Amygdala (tissue), 56 donors: ENCODE measurements at regions not wholly inside any gene's neighbourhood (a gene's known extent, or its start where the extent isn't known, plus 50 kb on each side); places are given as distances from the start of the nearest gene placed in this dataset.
"Not testable (repeated sequence)": the region's sequence is repeated elsewhere in the genome, so short reads cannot be mapped to it uniquely, and the experiment has no call there.

Source experiments
- DNase-seq, 56 donors: peaks; one replicate each; lab custom pipeline; 2025; lab: John Stamatoyannopoulos, UW

DNA sequence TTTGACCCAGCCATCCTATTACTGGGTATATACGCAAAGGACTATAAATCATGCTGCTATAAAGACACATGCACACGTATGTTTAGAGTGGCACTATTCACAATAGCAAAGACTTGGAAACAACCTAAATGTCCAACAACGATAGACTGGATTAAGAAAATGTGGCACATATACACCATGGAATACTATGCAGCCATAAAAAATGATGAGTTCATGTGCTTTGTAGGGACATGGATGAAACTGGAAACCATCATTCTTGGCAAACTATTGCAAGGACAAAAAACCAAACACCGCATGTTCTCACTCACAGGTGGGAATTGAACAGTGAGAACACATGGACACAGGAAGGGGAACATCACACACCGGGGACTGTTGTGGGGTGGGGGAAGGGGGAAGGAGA lies 117.1 kb upstream of the ECI2 start:
- not testable (repeated sequence) for DNase-seq

DNA sequence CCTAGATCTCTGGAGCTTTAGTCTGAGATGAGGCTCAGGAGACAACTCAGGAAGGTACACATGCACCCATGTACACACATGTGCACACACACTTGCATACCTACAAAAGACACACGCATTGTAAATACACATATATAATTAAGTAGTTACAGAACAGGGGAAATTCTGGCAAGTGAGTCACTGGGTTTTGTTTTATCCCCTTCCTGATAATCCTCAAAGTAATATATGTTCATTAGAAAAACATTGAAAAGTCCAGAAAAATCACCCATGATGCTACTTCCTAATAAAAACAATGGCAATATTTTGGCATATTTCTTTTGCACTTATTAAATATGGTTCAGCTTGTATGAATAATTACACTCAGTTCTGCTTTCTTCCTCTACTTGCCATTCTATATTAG lies 115.3 kb upstream of the ECI2 start:
- no peak for DNase-seq

DNA sequence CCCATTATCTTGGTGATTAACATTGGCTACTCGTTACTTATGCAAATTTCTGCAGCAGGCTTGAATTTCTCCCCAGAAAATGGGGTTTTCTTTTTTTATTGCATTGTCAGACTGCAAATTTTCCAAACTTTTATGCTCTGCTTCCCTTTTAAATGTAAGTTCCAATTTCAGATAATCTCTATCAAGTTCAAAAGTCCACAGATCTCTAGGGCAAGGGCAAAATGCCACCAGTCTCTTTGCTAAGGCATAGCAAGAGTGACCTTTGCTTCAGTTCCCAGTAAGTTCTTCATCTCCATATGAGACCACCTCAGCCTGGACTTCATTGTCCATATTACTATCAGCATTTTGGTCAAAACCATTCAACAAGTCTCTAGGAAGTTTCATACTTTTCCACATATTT lies 108.5 kb upstream of the ECI2 start:
- DNase-seq, result not testable (repeated sequence)

DNA sequence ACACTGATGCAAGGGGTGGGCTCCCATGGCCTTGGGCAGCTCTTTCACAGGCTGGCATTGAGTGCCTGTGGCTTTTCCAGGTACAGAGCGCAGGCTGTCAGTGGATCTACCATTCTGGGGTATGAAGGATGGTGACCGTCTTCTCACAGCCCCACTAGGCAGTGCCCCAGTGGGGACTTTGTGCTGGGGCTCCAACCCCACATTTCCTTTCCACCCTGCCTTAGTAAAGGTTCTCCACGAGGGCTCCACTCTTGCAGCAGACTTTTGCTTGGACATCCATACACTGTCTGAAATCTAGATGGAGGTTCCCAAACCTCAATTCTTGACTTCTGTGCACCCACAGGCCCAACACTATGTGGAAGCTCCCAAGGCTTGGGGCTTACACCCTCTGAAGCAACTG lies 107.9 kb upstream of the ECI2 start:
- DNase-seq, result no peak

DNA sequence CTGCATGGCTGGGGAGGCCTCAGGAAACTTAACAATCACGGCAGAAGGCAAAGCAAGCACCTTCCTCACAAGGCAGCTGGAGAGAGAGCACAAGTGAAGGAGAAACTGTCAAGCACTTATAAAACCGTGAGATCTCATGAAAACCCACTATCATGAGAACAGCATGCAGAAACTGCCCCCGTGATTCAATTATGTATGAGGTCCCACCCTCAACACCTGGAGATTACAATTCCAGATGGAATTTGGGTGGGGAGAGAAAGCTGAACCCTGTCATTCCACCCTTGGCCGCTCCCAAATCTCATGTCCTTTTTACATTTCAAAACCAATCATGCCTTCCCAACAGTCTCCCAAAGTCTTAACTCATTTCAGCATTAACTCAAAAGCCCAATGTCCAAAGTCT lies 107.2 kb upstream of the ECI2 start:
- DNase-seq, result no peak

DNA sequence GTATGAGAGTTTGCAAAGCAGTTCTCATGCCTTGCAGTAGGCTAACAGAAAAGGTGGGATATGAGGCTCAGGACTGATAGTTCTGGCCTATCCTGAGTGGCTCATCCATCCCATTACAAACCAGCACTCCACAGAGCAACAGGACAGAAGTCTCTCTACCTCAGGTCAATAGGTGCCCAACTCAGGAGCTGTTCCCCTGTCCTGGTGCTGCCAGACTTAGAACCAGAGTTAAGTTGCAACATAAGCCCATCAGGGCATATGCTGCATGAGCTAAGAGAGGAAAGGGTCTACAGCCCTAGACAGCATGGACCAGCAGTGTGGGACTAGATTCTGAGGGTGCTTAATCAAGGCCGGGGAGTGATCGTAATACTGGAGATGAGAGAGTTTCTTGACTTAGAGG lies 104.8 kb upstream of the ECI2 start:
- no peak for DNase-seq

DNA sequence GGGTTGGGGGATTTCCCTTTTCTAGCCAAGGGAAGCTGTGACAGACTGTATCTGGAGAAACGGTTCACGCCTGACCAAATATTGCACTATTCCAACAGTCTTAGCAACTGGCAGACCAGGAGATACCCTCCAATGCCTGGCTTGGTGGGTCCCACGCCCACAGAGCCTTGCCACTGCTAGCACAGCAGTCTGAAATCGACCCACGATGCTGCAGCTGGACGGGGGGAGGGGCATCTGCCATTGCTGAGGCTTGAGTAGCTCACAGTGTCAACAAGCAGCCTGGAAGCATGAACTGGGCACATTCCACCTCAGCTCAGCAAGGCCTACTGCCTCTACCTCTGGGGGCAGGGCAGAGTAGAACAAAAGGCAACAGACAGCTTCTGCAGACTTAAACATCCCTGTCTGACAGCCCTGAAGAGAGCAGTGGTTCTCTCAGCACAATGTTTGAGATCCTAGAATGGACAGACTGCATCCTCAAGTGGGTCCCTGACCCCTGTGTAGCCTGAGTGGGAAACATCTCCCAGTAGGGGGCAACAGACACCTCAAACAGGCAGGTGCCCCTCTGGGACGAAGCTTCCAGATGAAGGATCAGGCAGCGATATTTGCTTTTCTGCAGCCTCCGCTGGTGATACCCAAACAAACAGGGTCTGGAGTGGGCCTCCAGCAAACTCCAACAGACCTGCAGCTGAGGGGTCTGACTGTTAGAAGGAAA lies 89.9 kb upstream of the ECI2 start:
- no peak for DNase-seq

DNA sequence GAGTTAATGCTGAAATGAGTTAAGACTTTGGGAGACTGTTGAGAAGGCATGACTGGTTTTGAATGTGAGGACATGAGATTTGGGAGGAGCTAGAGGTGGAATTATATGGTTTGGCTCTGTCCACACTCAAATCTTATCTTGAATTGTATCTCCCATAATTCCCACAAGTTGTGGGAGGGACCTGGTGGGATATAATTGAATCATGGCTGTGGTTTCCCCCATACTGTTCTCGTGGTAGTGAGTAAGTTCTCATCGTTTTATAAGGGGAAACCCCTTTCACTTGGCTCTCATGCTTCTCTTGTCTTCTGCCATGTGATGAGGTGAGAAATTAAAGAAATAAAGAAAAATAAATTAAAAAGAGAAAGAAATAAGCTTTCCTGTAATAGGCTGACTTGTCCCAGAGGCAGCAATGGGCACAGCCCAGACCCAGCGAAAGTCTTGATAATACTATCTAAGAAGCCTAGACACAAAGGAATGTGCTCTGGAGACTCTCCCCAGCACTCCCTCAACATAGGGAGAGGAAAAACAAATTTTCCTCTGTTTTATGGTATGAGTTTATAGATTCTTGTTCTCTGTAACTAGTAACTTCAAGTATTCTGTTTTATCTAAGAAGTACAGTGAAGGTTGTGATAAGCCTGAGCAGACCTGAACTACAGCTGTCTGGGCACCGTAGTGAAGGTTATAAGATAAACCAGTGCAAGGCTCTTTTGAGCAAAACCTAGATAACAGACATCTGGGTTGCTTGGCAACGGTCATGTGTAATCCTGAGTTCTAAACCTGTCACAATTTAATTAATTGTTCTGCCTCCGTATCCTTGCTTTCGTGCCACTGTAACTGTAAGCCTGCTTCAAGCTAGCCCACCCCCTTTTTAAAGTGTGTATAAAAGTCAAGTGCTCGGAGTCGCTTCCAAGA lies 88.9 kb upstream of the ECI2 start:
- peak in 1 of 56 donors; percentile 1 for DNase-seq

DNA sequence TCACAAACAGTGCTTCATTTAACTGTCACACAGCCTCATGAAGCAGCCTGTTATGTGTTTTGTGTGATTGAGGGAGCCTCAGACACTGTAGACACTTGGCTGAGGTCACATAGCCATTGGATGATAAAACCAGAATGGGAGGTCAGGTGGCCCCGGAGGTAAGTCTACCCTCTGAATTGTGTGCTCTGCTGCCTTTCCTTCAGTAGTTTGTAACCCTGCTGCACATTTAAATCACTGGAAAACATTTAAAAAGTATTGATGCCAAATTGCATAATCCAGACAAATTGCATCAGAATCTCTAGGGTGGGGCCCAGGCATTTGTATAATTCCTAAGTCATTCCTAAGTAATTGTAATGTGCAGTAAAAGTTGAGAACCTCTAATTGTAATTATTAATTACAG lies 85.2 kb upstream of the ECI2 start:
- DNase-seq, result no peak

DNA sequence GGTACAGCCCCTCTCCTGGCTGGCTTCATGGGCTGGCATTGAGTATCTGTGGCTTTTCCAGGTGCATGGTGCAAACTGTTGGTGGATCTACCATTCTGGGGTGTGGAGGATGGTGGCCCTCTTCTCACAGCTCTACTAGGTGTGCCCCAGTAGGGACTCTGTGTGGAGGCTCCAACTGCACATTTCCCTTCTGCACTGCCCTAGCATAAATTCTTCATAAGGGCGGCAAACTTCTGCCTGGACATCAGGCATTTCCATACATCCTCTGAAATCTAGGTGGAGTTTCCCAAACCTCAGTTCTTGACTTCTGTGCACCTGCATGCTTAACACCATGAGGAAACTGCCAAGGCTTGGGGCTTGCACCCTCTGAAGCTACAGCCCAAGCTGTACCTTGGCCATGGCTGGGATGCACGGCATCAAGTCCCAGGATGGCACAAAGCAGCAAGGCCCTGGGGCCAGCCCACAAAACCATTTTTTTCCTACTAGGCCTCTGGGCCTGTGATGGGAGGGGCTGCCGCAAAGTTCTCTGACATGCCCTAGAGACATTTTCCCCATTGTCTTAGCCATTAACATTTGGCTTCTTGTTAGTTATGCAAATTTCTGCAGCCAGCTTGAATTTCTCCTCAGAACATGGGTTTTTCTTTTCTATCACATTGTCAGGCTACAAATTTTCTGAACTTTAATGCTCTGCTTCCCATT lies 83.4 kb upstream of the ECI2 start:
- not testable (repeated sequence) for DNase-seq

DNA sequence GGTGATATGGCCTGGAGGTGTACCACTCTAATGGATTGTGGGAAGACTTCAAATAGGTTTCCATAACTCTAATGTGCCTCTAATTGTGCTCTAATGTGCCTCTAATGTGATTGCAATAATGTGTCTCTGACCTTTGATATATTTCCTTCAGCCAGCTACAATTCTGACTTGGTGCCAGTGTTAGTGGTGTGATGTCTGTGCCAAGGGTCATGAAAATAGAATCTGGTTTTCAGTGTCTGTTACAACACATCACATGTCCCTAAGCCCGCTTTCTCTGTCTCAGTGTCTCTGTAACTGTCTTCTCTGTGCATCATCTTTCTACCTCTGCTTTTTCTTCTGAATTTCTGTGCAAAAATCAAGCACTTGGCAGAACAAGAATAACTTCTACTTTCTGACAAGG lies 77.2 kb upstream of the ECI2 start:
- no peak for DNase-seq

DNA sequence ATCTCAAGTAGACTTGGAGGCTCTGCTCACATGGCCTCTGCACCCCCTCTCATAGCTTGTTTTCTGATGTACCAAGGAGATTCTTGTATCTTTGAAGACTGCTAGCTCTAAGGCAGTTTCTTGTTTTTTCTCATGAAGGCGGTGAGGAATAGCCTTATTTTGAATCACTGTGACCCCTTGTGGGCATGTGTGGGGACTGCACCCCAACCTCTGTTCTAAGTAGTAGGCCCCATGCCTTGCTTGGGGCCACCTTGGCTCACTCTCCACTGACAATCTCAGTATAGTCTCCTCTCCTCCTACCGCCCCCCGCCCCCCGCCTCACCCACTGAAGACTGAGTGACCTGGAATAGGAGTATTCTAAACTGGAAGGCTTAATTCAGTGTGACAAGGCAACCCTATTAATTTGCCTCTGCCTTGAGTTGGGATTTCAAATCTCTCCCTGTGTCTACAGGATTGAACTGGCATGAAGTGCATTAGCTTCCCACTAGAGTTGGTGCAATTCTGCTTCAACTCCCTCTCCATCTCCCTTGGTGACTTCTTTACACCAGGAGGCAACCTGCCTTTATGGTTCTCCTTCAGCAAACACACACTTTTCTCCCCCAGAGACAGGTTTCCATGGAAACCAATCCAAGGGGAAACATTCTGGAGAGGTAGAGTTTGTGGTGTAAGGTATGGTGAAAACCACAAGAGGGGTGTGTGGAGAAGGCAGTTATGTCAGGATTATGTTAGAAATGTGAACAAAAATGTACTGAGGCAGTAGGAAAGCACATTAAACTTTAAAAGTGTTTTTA lies 75.4 kb upstream of the ECI2 start:
- DNase-seq, result peak in 24 of 56 donors; percentile 0 to 57 (median 8)

DNA sequence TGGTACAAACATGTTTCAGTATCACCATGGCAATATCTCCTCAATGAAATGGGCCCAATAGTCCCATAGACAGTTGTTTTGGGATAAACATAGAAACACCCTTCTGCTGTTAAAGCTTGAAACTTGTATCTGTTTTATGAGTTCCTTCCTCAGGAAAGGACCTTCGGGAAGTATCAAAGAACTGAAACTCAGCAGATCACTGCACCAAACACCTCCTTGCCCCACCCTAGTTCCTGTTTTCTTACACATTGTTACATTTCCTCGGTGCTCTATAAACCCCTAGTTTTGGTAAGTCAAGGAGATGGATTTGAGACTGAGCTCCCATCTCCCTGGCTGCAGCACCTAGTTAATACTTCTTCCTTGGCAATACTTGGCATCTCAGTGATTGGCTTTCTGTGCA lies 73.8 kb upstream of the ECI2 start:
- DNase-seq, result no peak

DNA sequence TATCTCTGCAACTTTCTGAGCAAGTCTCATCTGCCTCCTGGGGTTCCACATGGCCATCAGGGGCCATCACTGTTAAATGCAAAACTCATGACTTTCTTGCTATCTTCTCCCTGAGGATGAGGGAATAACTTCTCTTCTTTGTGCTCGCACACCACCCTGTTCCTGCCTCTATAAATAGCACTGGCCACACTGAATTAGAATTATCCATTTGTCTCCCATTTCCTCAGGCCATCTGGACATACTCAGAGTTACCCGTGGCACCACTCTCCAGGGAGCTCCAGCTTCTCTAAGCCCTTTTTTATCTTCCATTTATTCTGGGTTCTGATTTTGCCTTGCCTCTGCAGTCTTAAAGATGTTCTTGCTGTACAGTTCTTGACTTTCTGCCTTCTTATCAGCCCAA lies 72.8 kb upstream of the ECI2 start:
- no peak for DNase-seq

DNA sequence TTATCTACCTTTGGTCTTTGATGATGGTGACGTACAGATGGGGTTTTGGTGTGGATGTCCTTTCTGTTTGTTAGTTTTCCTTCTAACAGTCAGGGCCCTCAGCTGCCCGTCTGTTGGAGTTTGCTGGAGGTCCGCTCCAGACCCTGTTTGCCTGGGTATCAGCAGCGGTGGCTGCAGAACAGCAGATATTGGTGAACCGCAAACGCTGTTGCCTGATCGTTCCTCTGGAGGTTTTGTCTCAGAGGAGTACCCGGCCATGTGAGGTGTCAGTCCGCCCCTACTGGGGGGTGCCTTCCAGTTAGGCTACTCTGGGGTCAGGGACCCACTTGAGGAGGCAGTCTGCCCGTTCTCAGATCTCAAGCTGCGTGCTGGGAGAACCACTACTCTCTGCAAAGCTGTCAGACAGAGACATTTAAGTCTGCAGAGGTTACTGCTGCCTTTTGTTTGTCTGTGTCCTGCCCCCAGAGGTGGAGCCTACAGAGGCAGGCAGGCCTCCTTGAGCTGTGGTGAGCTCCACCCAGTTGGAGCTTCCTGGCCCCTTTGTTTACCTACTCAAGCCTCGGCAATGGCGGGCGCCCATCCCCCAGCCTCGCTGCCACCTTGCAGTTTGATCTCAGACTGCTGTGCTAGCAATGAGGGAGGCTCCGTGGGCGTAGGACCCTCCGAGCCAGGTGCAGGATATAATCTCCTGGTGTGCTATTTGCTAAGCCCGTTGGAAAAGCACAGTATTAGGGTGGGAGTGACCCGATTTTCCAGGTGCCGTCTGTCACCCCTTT lies 68.5 kb upstream of the ECI2 start:
- DNase-seq, result not testable (repeated sequence)

DNA sequence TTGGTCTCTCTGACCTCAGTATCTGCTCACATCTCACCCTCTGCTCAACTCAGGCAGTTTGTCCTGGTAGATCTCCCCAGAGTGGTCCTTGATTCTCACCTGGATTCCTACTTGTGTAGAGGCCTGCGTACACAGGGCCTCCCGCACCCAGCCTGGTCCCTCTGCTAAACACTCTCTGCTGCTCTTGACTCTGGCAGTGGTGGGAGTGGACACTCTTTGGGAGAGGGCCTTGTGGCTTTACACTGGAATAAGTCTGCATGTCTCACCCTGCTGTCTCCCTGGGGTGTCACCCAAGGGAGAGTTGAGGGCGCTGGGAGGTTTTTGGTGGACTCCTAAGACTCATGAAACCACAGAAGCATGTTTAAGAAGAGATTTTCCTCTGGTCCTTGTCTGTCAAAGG lies 57.3 kb upstream of the ECI2 start:
- DNase-seq, result no peak

DNA sequence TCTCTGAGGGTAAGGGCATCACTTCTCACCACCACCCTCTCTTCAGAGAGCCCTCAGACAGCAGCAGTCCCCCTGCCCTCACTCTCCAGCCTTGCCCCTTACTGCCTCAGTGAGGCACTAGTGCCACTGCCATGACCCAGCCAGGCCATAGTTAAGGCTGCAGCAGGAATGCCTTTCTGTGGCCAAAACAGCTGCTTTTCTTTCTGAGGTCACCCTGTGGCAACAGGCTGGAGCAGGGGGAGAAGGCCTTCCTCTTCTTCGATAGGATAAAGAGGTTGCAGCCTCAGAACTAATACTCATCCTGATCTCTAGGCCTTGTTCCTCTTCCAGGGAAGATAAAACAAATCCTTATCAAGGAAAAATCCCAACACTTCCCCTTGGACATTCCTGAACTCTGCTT lies 56.8 kb upstream of the ECI2 start:
- DNase-seq, result no peak

DNA sequence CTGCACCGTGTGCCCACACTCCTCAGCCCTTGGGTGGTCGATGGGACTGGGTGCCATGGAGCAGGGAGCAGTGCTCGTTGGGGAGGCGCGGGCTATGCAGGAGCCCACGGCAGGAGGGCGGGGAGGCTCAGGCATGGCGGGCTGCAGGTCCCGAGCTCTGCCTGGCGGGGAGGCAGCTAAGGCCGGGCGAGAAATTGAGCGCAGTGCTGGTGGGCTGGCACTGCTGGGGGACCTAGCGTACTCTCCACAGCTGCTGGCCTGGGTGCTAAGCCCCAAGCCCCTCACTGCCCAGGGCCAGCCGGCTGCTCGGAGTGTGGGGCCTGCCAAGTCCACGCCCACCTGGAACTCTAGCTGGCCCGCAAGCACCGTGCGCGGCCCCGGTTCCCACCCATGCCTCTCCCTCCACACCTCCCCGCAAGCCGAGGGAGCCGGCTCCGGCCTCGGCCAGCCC lies 55.9 kb upstream of the ECI2 start:
- DNase-seq, result no peak

DNA sequence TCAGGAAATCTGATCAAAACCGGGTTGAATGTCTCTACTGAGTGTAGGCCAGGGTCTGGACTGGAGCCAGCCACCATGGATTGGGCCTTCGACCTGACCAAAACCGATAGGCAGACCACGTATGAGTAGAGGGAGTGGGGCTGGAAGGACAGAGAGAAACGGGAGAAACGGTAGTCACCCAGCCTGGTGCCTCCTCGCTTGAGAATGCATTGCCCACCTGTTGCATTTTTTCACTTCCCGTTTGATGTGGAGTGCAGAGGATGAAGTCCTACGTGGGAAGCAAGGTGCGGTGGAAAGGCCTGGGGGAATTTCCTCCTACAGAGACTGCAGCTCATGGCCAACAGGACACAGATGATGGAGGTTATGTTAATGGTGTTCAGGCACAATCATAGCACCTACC lies 53.9 kb upstream of the ECI2 start:
- DNase-seq, result no peak

DNA sequence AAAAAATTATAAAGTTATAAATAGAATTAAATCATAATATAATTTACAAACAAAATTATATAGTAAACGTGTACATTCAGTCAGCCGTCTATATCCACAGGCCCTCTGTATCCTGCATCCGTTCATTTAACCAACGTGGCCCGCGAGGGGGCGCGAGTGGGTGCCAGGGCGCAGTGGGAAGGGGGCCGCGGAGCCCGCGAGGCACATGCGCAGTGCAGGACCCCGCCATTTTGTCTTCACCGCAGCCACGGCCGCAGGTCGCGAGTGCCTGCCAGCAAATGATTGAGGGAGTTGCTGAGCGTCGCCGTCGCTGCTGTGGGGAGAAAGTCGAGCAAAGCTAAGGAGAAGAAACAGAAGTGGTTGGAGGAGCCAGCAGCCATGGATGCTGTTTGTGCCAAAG lies 53.4 kb upstream of the ECI2 start:
- DNase-seq, result no peak
